Stimulated activated CD4-positive, alpha-beta T cell treated with anti-CD3 and anti-CD28 coated beads, Interleukin-1b, Interleukin-23, amount 100 ng/mL, for 24 hours (primary cell): ENCODE measurements at regions not wholly inside any gene's neighbourhood (a gene's known extent, or its start where the extent isn't known, plus 50 kb on each side); places are given as distances from the start of the nearest gene placed in this dataset.

Source experiments
- DNase-seq, 4 experiments: peaks; one replicate each; pipeline ENCODE4 v3.0.0-alpha.2; 2020; ENCODE audit warnings: low read depth in 4 of 4, low spot score in 1 of 4

DNA sequence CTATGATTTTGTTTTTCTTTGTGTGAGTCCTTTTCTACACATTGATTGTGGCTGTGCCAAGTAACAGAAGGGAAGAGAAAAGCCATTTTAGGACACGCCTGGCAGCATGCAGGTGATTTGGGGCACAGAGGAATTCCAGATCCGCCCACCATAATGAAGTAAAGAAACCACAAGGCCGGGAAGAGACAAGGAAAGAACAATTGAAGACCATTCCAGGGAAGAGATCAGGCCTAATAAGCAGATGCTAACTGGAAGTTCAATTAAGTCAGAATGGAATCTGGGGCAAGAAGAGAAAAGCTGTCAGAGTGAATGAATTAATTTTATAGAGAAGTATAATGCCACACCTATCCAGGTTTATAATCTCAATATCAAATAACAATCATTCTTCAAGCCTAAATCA lies 110.2 kb upstream of the ISL1 start:
- no peak for DNase-seq

DNA sequence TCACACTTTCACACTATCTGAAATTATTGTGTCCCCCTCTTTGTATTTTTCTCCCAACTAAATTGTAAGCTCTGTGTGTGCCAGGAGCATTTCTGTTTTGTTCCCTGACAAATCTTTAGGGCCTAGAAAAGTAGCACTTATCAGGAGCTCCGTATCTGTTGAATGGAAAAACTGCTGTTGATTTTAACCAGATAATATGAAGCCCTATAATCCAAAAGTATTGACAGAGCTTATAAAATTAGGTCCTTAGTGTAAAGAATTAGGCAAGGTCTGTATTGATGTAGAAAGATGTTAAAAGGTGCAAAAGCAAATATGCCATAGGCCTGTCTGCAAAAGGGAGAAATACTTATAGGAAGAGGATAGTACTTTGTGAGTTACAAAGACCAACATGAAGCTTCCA lies 109.4 kb upstream of the ISL1 start:
- DNase-seq = no peak

GRCh38 chr5:51275428-51275827 lies 107.8 kb upstream of the ISL1 start:
- no peak for DNase-seq

GRCh38 chr5:51276250-51276649 lies 107.0 kb upstream of the ISL1 start:
- no peak for DNase-seq

DNA sequence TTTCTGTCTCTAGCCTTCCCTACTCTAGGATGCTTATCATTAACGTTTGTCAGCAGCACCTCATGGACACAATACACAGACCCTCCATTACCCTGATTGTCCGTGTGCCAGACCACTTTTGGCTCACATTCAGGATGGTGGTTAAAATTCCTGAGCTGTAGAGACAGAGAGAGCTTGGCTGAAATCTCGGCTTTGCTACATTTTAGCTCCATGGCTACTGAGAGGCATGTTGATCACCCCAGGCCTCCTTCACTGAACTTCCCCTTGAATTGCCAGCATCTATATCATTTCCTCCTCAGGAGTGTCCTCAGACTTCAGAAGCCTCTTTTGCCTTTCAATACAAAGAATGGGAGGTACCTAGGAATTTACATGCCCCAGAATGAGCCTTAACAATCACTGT lies 104.7 kb upstream of the ISL1 start:
- no peak for DNase-seq

GRCh38 chr5:51279983-51280706 lies 103.1 kb upstream of the ISL1 start:
- no peak for DNase-seq

- DNase-seq = no peak
Measured at GRCh38 chr5:51286046-51286445, 97.2 kb upstream of the ISL1 start.

GRCh38 chr5:51302343-51302742 lies 80.9 kb upstream of the ISL1 start:
- DNase-seq = no peak

DNA sequence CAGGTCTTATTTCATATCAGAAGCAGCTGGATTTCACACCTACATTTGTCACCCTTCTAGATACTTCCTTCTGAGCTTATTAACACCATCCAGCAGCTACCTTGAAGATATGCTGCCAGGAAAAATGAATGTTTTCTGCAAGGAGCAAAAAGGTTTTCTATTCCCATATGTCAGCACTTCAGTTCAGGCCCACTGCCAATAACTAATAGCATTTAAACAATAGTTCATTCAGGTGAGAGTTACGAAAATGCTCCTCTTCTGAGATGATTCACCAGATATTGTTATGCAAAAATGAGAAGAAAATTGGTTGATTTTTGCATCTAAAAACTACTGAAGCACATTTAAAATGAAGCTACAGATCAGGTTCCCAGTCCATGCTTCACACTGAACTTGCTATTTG lies 56.4 kb upstream of the ISL1 start:
- DNase-seq = no peak
